K562 (cell line): ENCODE measurements at regions not wholly inside any gene's neighbourhood (a gene's known extent, or its start where the extent isn't known, plus 50 kb on each side); places are given as distances from the start of the nearest gene placed in this dataset.

Experiments used
- BRD9 ChIP-seq: fragments of 450-650 bp; IDR thresholded peaks from 2 replicates; pipeline ENCODE4 v1.6.1; 2018; ENCODE audit warnings: low read depth; ENCODE audit not compliant: partially characterized antibody
- ELF4 ChIP-seq: fragments of 450-650 bp; formaldehyde crosslinking; IDR thresholded peaks from 2 replicates; pipeline ENCODE4 v1.4.0; 2022; ENCODE audit warnings: missing genetic modification characterization
- HNRNPH1 ChIP-seq: fragments of 200-400 bp; formaldehyde crosslinking; optimal IDR thresholded peaks from 2 replicates; pipeline ENCODE3; 2017; ENCODE audit warnings: low read depth, mild to moderate bottlenecking, low read length, moderate library complexity
- NFIX ChIP-seq: fragments of 250-450 bp; sonication (Bioruptor Pico); IDR thresholded peaks from 2 replicates; pipeline ENCODE4 v1.4.0; 2020; ENCODE audit warnings: low read depth, mild to moderate bottlenecking, moderate library complexity
- PCBP1 ChIP-seq: fragments of 200-400 bp; formaldehyde crosslinking; IDR thresholded peaks from 2 replicates; pipeline ENCODE4 v1.6.1; 2018; ENCODE audit warnings: mild to moderate bottlenecking, low read depth, low read length; ENCODE audit not compliant: poor library complexity, severe bottlenecking
- POLR3G ChIP-seq: IDR thresholded peaks from 2 replicates; pipeline ENCODE4 v1.6.1; 2011; ENCODE audit not compliant: insufficient read length, insufficient replicate concordance; ENCODE audit errors: extremely low read depth
- TF ChIP-seq, protein P1 (sequence below), 2 experiments: fragments of 450-650 bp in 1 of 2; sonication (generic) in 1 of 2; formaldehyde crosslinking; conservative IDR thresholded peaks; 2 replicates each; pipeline versions ENCODE4 v1.4.0 to v1.8.1; 2020 to 2022; ENCODE audit warnings: mild to moderate bottlenecking in 1 of 2, missing genetic modification reagents in 1 of 2
- TF ChIP-seq, protein P2 (sequence below): fragments of 450-650 bp; IDR thresholded peaks from 2 replicates; pipeline ENCODE4 v1.6.1; 2016; ENCODE audit warnings: antibody characterized with exemption
- TF ChIP-seq, protein P3 (sequence below): fragments of 450-650 bp; formaldehyde crosslinking; IDR thresholded peaks from 2 replicates; pipeline ENCODE4 v1.4.0; 2020; ENCODE audit warnings: mild to moderate bottlenecking, mixed read lengths

DNA sequence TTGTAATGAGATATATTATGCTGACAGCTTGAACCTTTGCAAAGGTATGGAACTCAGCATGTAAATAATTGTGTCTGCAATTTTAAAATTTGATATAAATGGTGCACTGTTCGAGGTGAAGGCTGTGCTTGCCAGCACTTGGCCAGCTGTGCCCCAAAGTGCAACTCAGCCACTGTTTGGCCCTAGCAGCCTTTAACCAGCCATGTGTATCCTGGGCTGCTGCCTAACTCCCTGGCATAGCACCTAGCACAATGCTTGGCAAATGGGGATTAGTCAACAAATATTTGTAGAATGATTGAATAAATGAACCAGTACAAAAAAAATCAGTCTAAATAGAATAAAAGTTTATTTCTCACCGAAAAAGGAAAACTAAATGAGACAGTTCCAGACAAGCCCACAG is 83.8 kb upstream of the ZIC3 start (continued):
- TF ChIP-seq BRD9 (no peak), PCBP1 (no peak), HNRNPH1 (no peak), ELF4 (CRISPR knock-in tag) (no peak), NFIX (CRISPR knock-in tag) (no peak), POLR3G (no peak)
- TF ChIP-seq, protein P1, sequence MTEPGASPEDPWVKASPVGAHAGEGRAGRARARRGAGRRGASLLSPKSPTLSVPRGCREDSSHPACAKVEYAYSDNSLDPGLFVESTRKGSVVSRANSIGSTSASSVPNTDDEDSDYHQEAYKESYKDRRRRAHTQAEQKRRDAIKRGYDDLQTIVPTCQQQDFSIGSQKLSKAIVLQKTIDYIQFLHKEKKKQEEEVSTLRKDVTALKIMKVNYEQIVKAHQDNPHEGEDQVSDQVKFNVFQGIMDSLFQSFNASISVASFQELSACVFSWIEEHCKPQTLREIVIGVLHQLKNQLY (CRISPR knock-in tag; conservative IDR thresholded peaks at IDR 0.05) = no peak
- TF ChIP-seq, protein P2, sequence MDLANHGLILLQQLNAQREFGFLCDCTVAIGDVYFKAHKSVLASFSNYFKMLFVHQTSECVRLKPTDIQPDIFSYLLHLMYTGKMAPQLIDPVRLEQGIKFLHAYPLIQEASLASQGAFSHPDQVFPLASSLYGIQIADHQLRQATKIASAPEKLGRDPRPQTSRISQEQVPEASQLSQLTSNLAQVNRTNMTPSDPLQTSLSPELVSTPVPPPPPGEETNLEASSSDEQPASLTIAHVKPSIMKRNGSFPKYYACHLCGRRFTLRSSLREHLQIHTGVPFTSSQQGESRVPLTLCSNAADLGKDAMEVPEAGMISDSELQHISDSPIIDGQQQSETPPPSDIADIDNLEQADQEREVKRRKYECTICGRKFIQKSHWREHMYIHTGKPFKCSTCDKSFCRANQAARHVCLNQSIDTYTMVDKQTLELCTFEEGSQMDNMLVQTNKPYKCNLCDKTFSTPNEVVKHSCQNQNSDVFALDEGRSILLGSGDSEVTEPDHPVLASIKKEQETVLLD = no peak
- TF ChIP-seq, protein P3, sequence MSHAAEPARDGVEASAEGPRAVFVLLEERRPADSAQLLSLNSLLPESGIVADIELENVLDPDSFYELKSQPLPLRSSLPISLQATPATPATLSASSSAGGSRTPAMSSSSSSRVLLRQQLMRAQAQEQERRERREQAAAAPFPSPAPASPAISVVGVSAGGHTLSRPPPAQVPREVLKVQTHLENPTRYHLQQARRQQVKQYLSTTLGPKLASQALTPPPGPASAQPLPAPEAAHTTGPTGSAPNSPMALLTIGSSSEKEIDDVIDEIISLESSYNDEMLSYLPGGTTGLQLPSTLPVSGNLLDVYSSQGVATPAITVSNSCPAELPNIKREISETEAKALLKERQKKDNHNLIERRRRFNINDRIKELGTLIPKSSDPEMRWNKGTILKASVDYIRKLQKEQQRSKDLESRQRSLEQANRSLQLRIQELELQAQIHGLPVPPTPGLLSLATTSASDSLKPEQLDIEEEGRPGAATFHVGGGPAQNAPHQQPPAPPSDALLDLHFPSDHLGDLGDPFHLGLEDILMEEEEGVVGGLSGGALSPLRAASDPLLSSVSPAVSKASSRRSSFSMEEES (CRISPR knock-in tag) = no peak
